ENCODE measurements at regions not wholly inside any gene's neighbourhood (a gene's known extent, or its start where the extent isn't known, plus 50 kb on each side); places are given as distances from the start of the nearest gene placed in this dataset.

GRCh38 chr9:95822583-95823431, 52.7 kb upstream of the ERCC6L2 start:
- DNase-seq (ENCODE audit: extremely low read depth, low read depth): no peak

DNA sequence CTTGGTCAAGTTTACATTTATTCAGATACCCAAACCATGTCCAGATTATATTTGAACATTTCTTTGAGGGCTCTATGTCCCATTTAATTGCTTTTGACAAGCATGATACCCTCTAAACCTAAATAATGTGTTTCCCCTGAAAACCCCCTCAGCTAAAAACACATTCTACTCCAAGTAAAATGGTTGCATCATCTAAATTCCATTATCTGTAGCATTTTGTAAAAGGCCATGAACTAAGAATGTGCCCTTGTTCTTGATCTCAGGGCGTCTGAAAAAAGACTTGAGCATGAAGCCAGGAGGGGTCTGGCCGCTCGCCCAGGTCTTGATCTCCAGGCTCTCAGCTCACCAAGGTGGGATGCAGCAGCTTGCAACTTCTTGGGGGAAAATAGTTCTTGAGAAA, 53.5 kb upstream of the ERCC6L2 start:
- DNase-seq (ENCODE audit: extremely low read depth, low read depth): no peak

- DNase-seq (ENCODE audit: extremely low read depth, low read depth): no peak
Measured at GRCh38 chr9:95820074-95820473, 55.4 kb upstream of the ERCC6L2 start.

DNA sequence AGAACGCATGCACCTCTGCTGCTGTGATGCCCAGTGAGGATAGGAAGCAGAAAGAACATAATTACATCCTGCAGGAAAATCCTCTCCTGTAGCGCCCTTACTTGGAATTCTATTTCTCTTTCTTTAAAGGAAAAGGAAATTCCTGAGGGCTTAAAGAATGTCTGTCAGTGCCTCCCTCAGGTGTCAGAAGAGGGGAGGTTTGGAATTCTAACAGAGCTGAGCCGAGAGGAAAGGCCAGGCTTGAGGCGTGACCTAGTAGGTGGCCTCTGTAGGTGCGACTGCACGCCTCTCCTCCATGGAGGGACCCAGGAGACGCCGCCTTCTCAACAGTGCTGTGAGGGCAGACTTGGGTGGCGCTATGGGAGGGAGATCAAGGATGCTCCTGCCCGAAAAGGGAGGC, 55.9 kb upstream of the ERCC6L2 start:
- DNase-seq (ENCODE audit: extremely low read depth, low read depth): no peak

DNA sequence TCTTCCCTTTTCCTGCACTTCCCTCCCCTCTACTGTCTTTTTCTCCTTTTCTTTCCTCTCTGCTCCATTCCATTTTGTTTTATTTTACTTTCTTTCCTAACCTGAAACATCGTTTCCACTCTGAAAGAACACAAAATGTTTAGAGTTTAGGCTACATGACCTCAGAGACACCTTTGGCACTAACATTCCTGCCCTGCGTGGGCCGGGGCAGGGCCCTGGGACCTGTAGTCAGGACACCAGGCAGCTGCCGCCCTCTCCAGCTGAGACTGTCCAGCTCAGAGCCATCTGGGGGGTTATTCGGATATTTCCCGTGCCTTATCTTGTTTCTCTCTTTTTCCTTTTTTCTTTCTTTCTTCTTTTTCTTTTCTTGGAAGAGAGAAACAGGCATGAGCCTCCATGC, 58.3 kb upstream of the ERCC6L2 start:
- DNase-seq (ENCODE audit: extremely low read depth, low read depth): no peak

GRCh38 chr9:95816716-95817115, 58.8 kb upstream of the ERCC6L2 start:
- no peak for DNase-seq (ENCODE audit: extremely low read depth, low read depth)

- no peak for DNase-seq (ENCODE audit: extremely low read depth, low read depth)
Measured at GRCh38 chr9:95815961-95816360, 59.5 kb upstream of the ERCC6L2 start.

DNA sequence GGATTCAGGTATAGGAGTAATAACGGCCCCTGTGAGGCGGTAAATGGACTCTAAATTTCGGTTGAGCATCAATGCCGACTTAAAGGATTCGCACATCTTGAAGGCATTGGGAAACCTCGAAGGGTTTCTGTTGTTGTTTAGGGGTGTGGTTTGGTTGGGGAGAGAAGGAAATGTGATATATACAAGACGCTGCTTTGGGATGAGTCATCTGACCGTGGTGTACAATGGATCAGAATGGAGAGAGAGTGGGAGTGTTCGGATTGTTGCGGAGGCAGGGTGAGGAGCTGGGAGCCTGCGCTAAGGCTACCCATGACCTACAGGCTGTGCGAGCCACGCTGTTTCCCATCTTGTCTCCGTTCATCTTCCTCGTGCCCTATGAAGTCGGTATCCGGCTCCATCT, 60.4 kb upstream of the ERCC6L2 start:
- peak; percentile 11 for DNase-seq (ENCODE audit: extremely low read depth, low read depth)

- DNase-seq (ENCODE audit: extremely low read depth, low read depth): no peak
Measured at GRCh38 chr9:95813923-95814322, 61.6 kb upstream of the ERCC6L2 start.

GRCh38 chr9:95810814-95811213, 64.7 kb upstream of the ERCC6L2 start:
- DNase-seq (ENCODE audit: extremely low read depth, low read depth): no peak

DNA sequence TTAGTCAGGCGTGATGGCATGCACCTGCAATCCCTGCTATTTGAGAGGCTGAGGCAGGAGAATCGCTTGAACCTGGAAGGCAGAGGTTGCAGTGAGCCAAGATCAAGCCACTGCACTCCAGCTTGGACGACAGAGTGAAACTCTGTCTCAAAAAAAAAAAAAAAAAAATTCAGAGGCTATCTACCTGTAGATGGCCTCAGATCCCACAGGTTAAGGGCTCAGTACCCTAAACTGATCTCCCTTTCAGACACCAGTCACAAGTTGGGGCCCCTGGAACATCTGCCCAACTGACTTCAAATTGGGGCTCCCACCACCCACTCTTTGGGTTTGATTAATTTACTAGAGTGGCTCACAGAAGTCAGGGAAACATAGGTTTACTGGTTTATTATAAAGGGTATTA, 65.4 kb upstream of the ERCC6L2 start:
- no peak for DNase-seq (ENCODE audit: extremely low read depth, low read depth)

DNA sequence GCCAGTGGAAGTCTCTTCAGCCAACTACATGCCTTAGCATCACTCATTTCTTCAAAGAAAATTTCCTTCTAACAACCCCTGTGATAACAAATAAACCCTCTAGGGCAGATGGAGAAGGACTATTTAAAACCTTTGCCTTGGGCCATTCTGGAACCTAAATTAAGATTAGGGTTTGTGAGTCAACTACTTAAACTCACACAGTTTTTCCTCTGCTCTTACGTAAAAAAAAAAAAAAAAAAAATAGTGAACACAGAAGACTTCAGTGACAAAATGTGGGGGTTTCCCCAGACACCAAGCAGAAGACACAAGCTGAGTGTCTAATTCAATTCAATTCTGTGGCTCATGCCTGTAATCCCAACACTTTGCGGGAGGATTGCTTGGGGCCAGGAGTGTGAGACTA, 65.8 kb upstream of the ERCC6L2 start:
- no peak for DNase-seq (ENCODE audit: extremely low read depth, low read depth)

- no peak for DNase-seq (ENCODE audit: extremely low read depth, low read depth)
Measured at GRCh38 chr9:95808011-95808410, 67.5 kb upstream of the ERCC6L2 start.

- DNase-seq (ENCODE audit: extremely low read depth, low read depth): no peak
Measured at GRCh38 chr9:95807326-95807947, 68.1 kb upstream of the ERCC6L2 start.

- DNase-seq (ENCODE audit: extremely low read depth, low read depth): no peak
Measured at GRCh38 chr9:95803197-95803596, 72.3 kb upstream of the ERCC6L2 start.

DNA sequence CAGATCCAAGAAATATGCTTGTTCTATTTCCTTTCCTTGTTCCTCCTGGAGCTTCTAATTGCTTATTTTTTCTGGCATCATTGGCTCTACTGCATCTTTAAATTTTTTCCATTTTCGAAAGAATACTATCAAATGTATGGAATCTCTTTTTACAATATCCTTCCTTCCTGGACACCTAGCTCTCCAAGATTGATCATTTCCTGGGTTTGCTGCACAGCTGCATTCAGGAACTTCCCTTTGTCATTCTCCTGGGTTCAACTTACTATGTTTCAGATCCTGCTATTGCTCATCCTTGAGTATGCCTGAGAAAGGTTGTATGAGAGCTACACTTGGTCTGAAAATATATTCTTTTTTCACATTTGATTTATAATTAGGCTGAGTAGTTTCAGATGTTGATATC, 73.7 kb upstream of the ERCC6L2 start:
- no peak for DNase-seq (ENCODE audit: extremely low read depth, low read depth)

DNA sequence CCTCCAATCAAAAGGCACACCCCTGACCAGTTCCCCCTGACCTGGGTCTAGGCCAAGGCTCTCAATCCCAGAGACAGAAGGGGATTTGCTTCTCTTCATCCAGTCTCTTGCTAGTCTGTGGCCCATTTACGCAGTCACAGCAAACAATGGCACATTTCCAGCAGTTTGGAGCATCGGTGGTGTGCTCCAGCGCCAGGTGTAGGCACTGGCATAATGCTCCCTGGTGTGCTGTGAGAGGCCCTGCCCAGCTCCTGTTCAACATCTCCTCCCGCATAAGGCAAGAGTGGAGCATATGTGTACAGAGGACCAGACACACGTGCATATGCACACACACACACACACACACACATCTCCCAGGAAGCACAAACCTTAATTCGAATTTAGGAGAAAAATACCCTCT, 79.5 kb upstream of the ERCC6L2 start:
- DNase-seq (ENCODE audit: extremely low read depth, low read depth): no peak

DNA sequence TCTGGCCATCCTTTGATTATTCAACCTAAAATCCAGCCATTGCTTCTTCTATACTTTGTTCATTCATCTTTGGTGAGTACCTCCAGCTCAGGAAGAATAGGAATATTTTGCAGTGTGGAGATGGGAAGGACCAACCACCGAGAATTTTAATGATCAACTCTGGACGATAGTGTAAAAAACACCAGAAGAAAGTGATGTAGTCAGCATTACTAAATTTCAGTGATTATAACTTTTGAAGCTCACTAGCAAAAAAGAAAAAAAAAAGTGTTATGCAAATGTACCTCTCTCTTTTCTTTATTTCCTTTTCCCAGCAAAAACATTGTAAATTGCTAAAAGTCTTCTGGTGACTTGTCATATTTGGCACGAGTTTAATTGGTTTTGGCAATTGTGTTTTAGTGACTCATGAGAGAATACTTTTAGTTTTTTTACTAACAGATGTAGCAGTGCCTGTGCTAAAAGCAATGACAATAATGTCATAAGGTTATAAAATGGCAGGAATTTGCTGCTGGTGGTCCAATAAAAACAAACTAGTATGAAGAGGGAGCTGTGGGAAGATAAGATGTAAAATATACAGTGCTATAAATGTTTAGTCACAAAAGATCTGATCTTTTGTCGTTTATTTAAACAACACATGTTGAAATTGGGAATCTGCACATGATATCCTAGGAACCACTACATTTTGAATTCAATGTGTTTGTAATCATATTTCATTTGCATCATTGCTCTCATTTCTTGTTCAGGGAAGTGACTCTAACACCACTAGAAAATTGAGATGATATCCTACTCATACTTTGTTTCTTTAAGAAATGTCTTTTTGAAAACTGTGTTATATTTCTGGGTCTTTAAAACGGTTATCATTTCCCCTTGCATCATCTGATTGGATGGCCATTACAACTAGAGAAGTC, 81.3 kb upstream of the ERCC6L2 start:
- no peak for DNase-seq (ENCODE audit: extremely low read depth, low read depth)

GRCh38 chr9:95791695-95792094, 83.8 kb upstream of the ERCC6L2 start:
- DNase-seq (ENCODE audit: extremely low read depth, low read depth): no peak

DNA sequence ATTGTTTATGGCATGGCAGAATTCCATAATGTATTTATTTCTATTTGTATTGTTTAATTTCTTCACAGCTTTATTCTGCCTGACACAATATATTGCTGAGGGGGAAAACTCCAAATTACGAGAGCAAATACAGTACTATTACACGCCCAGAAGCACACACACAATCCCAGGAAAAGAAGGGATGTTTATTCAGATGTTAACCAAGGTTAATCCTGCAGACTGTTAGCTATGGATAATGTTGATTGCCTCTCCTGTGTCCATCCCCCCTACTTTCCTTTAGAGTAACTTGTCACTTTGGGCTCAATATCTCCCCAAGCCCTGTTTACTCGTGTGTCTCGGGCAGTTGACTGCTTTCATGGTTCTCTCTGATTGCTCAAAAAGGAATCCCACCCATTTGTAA, 84.2 kb upstream of the ERCC6L2 start:
- no peak for DNase-seq (ENCODE audit: extremely low read depth, low read depth)

DNA sequence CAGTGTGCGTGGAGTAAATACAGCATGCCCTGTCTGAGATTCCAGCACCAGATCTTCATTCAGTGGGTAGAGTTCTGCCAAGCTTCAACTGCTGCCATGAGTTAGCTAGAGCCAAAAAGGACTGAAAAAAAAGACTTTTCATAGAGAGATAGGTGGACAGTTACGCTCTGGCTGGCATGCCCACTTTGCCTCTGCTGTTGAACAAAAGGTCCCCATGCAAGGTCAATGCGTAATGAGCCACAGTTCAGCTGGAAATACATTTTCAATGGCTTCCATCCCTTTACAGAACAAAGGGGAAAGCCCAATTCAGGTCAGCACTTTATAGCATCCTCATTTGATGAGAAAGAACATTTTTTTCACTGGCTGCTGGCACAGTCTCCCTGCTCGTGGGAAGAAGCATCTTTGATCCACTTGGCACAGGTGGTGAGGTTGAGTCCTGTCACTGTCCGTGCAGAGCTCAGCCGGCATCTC, 86.9 kb upstream of the ERCC6L2 start:
- no peak for DNase-seq (ENCODE audit: extremely low read depth, low read depth)

Data from NCI-H460 (cell line).